LNCaP clone FGC (cell line): ENCODE measurements at regions not wholly inside any gene's neighbourhood (a gene's known extent, or its start where the extent isn't known, plus 50 kb on each side); places are given as distances from the start of the nearest gene placed in this dataset.

Source experiments
- DNase-seq: peaks from one replicate; pipeline ENCODE4 v3.0.0-alpha.2; 2011; ENCODE audit warnings: low read depth
- H3K4me3 ChIP-seq: 2 replicates; pipeline ENCODE4 v1.5.1; 2011; ENCODE audit warnings: mild to moderate bottlenecking, low read depth, low read length, control low read depth
- CTCF ChIP-seq: IDR thresholded peaks from 2 replicates; pipeline ENCODE4 v1.5.1; 2012; ENCODE audit warnings: mild to moderate bottlenecking; ENCODE audit not compliant: control insufficient read depth, insufficient read depth; ENCODE audit errors: extremely low read depth

GRCh38 chr13:80560609-80561008 is 219.7 kb upstream of the SPRY2 start:
- no peak for TF ChIP-seq CTCF
- no peak for DNase-seq
- no peak overlapping the region for H3K4me3 ChIP-seq

- TF ChIP-seq CTCF: no peak
- H3K4me3 ChIP-seq: no peak overlapping the region
- DNase-seq: no peak
Measured at GRCh38 chr13:80559944-80560343, 219.0 kb upstream of the SPRY2 start.

- TF ChIP-seq CTCF: no peak
- no peak for DNase-seq
- no peak overlapping the region for H3K4me3 ChIP-seq
Measured at GRCh38 chr13:80558074-80558473, 217.1 kb upstream of the SPRY2 start.

- no peak for TF ChIP-seq CTCF
- DNase-seq: no peak
- H3K4me3 ChIP-seq: no peak overlapping the region
Measured at GRCh38 chr13:80555796-80556678, 215.1 kb upstream of the SPRY2 start.

GRCh38 chr13:80552851-80553440 is 212.0 kb upstream of the SPRY2 start:
- H3K4me3 ChIP-seq: no peak overlapping the region
- TF ChIP-seq CTCF: no peak
- DNase-seq: no peak

- DNase-seq: no peak
- TF ChIP-seq CTCF: no peak
- H3K4me3 ChIP-seq: no peak overlapping the region
Measured at GRCh38 chr13:80551650-80552497, 210.9 kb upstream of the SPRY2 start.
